ENCODE measurements at regions not wholly inside any gene's neighbourhood (a gene's known extent, or its start where the extent isn't known, plus 50 kb on each side); places are given as distances from the start of the nearest gene placed in this dataset.

- no peak for TF ChIP-seq POLR2A (IDR thresholded peaks at IDR 0.05)
- TF ChIP-seq CTCF (IDR thresholded peaks at IDR 0.05), result no peak
- TF ChIP-seq EP300 (IDR thresholded peaks at IDR 0.05), result no peak
- TF ChIP-seq POLR2AphosphoS5 (IDR thresholded peaks at IDR 0.05), result no peak
Observed at GRCh38 chrX:116226665-116227484, 56.3 kb downstream of the AGTR2 start.
